Esophagus squamous epithelium (tissue), 5 donors: ENCODE measurements at regions not wholly inside any gene's neighbourhood (a gene's known extent, or its start where the extent isn't known, plus 50 kb on each side); places are given as distances from the start of the nearest gene placed in this dataset.

Experiments
- DNase-seq: peaks from one replicate; lab custom pipeline; 2025; lab: John Stamatoyannopoulos, UW
- H3K27ac ChIP-seq, 4 donors: fragments of 200-600 bp; sonication (generic); one replicate each; pipeline ENCODE4 v1.5.1; 2016 to 2019; ENCODE audit warnings: mild to moderate bottlenecking in 1 of 4
- H3K27me3 ChIP-seq, 4 donors: fragments of 200-600 bp; sonication (generic); 1 replicate in 3 of 4; 2 replicates in 1 of 4; pipeline versions ENCODE4 v1.5.1 to v1.6.0; 2017 to 2021; ENCODE audit warnings: antibody characterized with exemption in 1 of 4
- H3K36me3 ChIP-seq, 3 donors: fragments of 200-600 bp; sonication (generic); one replicate each; pipeline ENCODE4 v1.5.1; 2016 to 2019
- H3K4me1 ChIP-seq, 3 donors: fragments of 200-600 bp; sonication (generic); one replicate each; pipeline ENCODE4 v1.5.1; 2017 to 2019
- H3K4me3 ChIP-seq, 4 donors: fragments of 200-600 bp; sonication (generic); 1 replicate in 3 of 4; 2 replicates in 1 of 4; pipeline ENCODE4 v1.5.1; 2016 to 2019; ENCODE audit warnings: mild to moderate bottlenecking in 2 of 4, moderate library complexity in 1 of 4
- H3K9me3 ChIP-seq, 3 donors: fragments of 200-600 bp; sonication (generic); one replicate each; pipeline ENCODE4 v1.5.1; 2016 to 2019
- CTCF ChIP-seq, 6 experiments: fragments of 450-650 bp in 4 of 6; fragments of 200-600 bp in 2 of 6; sonication (generic) in 2 of 6; IDR thresholded peaks; one replicate each; pipeline ENCODE4 v1.5.1; 2016 to 2019; ENCODE audit warnings: antibody characterized with exemption in 6 of 6, mild to moderate bottlenecking in 4 of 6, moderate library complexity in 4 of 6
- POLR2A ChIP-seq, 4 donors: fragments of 450-650 bp; IDR thresholded peaks; one replicate each; pipeline ENCODE4 v1.6.1; 2017; ENCODE audit warnings: antibody characterized with exemption in 4 of 4, mild to moderate bottlenecking in 4 of 4, moderate library complexity in 3 of 4
- WGBS, 2 donors: methylation state at CpG; one replicate each; pipeline ENCODE4 v1.1.5; 2018; 5-methylcytosine and 5-hydroxymethylcytosine counted together
- intact Hi-C: fragments of 100-400 bp; cut with DNase I; formaldehyde crosslinking; loops from one replicate; pipeline ENCODE4 v1.15.0; 2022
- donor health status: DM: yes; HTN: yes; CAD: no.

DNA sequence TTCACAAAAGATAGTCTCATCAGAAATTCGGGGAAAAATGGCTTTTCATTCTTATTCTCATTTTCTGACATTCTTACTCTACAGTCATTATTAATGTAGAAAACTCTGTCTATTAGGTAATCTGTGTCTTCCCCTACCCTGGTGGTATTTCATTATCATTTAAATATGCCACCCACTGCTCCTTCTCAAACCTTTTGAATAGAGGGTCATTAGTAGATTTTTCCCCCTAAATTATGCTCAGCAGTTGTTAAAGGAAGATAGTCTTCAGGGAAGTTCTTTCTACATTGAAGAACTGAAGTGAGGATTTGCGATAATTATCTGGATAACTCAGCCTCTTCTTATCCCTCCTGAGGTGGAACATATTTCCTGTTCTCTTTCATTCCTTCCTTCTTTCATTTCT, 989.5 kb upstream of the RBFOX1 start:
- Histone ChIP-seq H3K9me3 (no peaks in the 10 kb centered on the region), H3K27ac (no peak overlapping the region), H3K36me3 (no peaks in the 10 kb centered on the region), H3K4me1 (no peaks in the 10 kb centered on the region), H3K27me3 (no peaks in the 10 kb centered on the region), H3K4me3 (no peak overlapping the region)
- WGBS, 2 donors: 26 to 27% methylated on average over 2 of the region's 2 CpGs
- intact Hi-C loops: no loop called here
- DNase-seq: no peak
- no peak for TF ChIP-seq POLR2A (IDR thresholded peaks at IDR 0.05)
- no peak for TF ChIP-seq CTCF (IDR thresholded peaks at IDR 0.05)

- intact Hi-C loops: no loop called here
- no peak for DNase-seq
- Histone ChIP-seq H3K4me1 (no peaks in the 10 kb centered on the region), H3K36me3 (no peaks in the 10 kb centered on the region), H3K4me3 (no peak overlapping the region), H3K27me3 (no peaks in the 10 kb centered on the region), H3K9me3 (no peaks in the 10 kb centered on the region), H3K27ac (no peak overlapping the region)
- TF ChIP-seq POLR2A (IDR thresholded peaks at IDR 0.05) (no peak), CTCF (IDR thresholded peaks at IDR 0.05) (no peak)
- 38 to 48% methylated on average over 3 of the region's 3 CpGs for WGBS, 2 donors
Measured at GRCh38 chr16:6341981-6342380, 990.7 kb upstream of the RBFOX1 start.

DNA sequence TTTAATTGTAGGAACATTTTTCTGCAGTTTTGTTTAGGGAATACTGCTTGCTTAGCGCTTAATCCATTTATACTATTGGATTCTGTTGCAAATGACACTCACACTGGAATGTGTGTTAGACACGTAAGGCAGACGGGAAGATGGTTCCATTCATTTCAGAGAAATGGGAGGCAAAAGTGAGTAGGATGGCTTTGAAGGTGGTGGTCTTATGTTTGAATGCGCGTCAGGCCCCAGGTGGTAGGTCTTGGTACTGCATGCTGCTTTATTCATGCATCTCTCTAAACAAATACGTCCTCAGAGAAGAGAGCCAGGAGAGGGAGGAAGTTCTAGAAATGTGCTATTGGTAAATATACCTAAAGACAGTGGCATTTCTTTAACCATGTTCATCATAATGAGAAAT, 997.6 kb upstream of the RBFOX1 start:
- TF ChIP-seq POLR2A (IDR thresholded peaks at IDR 0.05): no peak
- TF ChIP-seq CTCF (IDR thresholded peaks at IDR 0.05): peak in 1 of 6 experiments; percentile 16
- Histone ChIP-seq H3K27ac (no peak overlapping the region), H3K4me3 (no peak overlapping the region), H3K36me3 (no peaks in the 10 kb centered on the region), H3K4me1 (no peaks in the 10 kb centered on the region), H3K9me3 (no peaks in the 10 kb centered on the region), H3K27me3 (no peaks in the 10 kb centered on the region)
- intact Hi-C loops: no loop called here
- no peak for DNase-seq
- 68 to 71% methylated on average over 6 of the region's 6 CpGs for WGBS, 2 donors

GRCh38 chr16:6331770-6332169, 1000.9 kb upstream of the RBFOX1 start:
- H3K27me3 ChIP-seq: no peaks in the 10 kb centered on the region
- no peaks in the 10 kb centered on the region for H3K9me3 ChIP-seq
- intact Hi-C loops: no loop called here
- no peaks in the 10 kb centered on the region for H3K4me1 ChIP-seq
- H3K36me3 ChIP-seq: no peaks in the 10 kb centered on the region
- 35 to 38% methylated on average over 3 of the region's 3 CpGs for WGBS, 2 donors
- H3K27ac ChIP-seq: no peak overlapping the region
- TF ChIP-seq CTCF (IDR thresholded peaks at IDR 0.05) (no peak), POLR2A (IDR thresholded peaks at IDR 0.05) (no peak)
- no peak overlapping the region for H3K4me3 ChIP-seq
- DNase-seq: no peak

DNA sequence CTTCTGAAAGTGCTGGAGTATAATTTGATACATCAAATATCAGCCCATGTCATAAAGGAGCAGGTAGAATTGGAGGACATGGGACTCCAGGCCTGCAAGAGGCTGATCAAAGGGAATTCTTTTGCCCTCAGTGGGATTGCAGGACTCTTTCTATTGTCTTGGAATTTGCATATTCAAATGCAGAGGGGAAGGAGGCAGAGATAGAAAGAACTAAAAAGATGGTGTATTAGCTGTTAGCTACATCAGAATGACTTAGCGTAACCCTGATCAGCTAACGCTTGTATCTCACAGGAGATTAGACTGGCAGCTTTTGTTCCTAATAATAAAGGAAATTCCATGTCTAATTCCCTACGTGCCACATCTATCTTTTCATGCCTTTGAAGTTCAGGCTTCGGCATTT, 1014.7 kb upstream of the RBFOX1 start:
- Histone ChIP-seq H3K27ac (no peak overlapping the region), H3K4me3 (no peak overlapping the region), H3K36me3 (no peaks in the 10 kb centered on the region), H3K27me3 (no peaks in the 10 kb centered on the region), H3K9me3 (peaks cover 0 to 5% (median 0%) of the 10 kb centered on the region in 3 donors), H3K4me1 (no peaks in the 10 kb centered on the region)
- intact Hi-C loops: no loop called here
- DNase-seq: no peak
- TF ChIP-seq POLR2A (IDR thresholded peaks at IDR 0.05) (no peak), CTCF (IDR thresholded peaks at IDR 0.05) (no peak)
- 31 to 52% methylated on average over 4 of the region's 4 CpGs for WGBS, 2 donors
